RWPE1 (cell line): ENCODE measurements at regions not wholly inside any gene's neighbourhood (a gene's known extent, or its start where the extent isn't known, plus 50 kb on each side); places are given as distances from the start of the nearest gene placed in this dataset.

Source experiments
- CTCF ChIA-PET: fragments of 350-600 bp; sonication (Branson Sonifier 250); formaldehyde crosslinking; extraction: SDS; loops from one replicate; lab custom pipeline; 2021; lab: Yijun Ruan, JAX
- POLR2A ChIA-PET: fragments of 400-600 bp; formaldehyde crosslinking; extraction: SDS; loops from one replicate; lab custom pipeline; 2020; ENCODE audit warnings: antibody characterized with exemption; ENCODE audit not compliant: low non-redundant PET; lab: Yijun Ruan, JAX
- DNase-seq: peaks from one replicate; pipeline ENCODE4 v3.0.0; 2012; ENCODE audit warnings: low spot score
- H3K27ac ChIP-seq: fragments of 450-650 bp; 2 replicates; pipeline ENCODE4 v1.5.1; 2017
- CTCF ChIP-seq: fragments of 450-650 bp; conservative IDR thresholded peaks from 2 replicates; pipeline ENCODE4 v1.5.1; 2017; ENCODE audit warnings: low read depth, mild to moderate bottlenecking

- DNase-seq = no peak
- TF ChIP-seq CTCF = no peak
- CTCF ChIA-PET = no interaction called here
- no peak overlapping the region for H3K27ac ChIP-seq
- POLR2A ChIA-PET = no interaction called here
These were observed 206.3 kb upstream of the CHRNA7 start for GRCh38 chr15:31824024-31824423.

GRCh38 chr15:31828594-31828993 lies 201.7 kb upstream of the CHRNA7 start:
- H3K27ac ChIP-seq = no peak overlapping the region
- CTCF ChIA-PET = no interaction called here
- no peak for DNase-seq
- TF ChIP-seq CTCF = no peak
- POLR2A ChIA-PET = no interaction called here

GRCh38 chr15:31830591-31830990 lies 199.7 kb upstream of the CHRNA7 start:
- no peak for TF ChIP-seq CTCF
- no peak for DNase-seq
- ChIA-PET CTCF (interaction anchor here (0.7 kb wide), 1 partner anchor 30 kb away, joined by 7 read pairs; no protein-coding TSS in a partner anchor), POLR2A (no interaction called here)
- no peak overlapping the region for H3K27ac ChIP-seq

- POLR2A ChIA-PET = no interaction called here
- no peak for DNase-seq
- CTCF ChIA-PET = interaction anchor here (0.5 kb wide), 1 partner anchor 1975 kb away, joined by 4 read pairs; no protein-coding TSS in a partner anchor
- no peak overlapping the region for H3K27ac ChIP-seq
- no peak for TF ChIP-seq CTCF
These were observed 198.7 kb upstream of the CHRNA7 start for GRCh38 chr15:31831596-31831995.

- ChIA-PET POLR2A (no interaction called here), CTCF (no interaction called here)
- no peak for DNase-seq
- TF ChIP-seq CTCF = no peak
- no peak overlapping the region for H3K27ac ChIP-seq
These were observed 195.7 kb upstream of the CHRNA7 start for GRCh38 chr15:31834654-31835053.

GRCh38 chr15:31839388-31839787 lies 190.9 kb upstream of the CHRNA7 start:
- ChIA-PET POLR2A (no interaction called here), CTCF (no interaction called here)
- DNase-seq = no peak
- TF ChIP-seq CTCF = no peak
- no peak overlapping the region for H3K27ac ChIP-seq
